GM19463 (cell line): ENCODE measurements at regions not wholly inside any gene's neighbourhood (a gene's known extent, or its start where the extent isn't known, plus 50 kb on each side); places are given as distances from the start of the nearest gene placed in this dataset.
"Not testable (repeated sequence)": the region's sequence is repeated elsewhere in the genome, so short reads cannot be mapped to it uniquely, and the experiment has no call there.

Source experiments
- ATAC-seq: cut with Tn5 transposase; IDR thresholded peaks from one replicate; pipeline ENCODE4 v1.9.1; 2021; ENCODE audit warnings: mild to moderate bottlenecking, moderate library complexity; ENCODE audit not compliant: unreplicated experiment

GRCh38 chr1:14371771-14372497 lies 226.6 kb upstream of the KAZN start:
- no peak for ATAC-seq

DNA sequence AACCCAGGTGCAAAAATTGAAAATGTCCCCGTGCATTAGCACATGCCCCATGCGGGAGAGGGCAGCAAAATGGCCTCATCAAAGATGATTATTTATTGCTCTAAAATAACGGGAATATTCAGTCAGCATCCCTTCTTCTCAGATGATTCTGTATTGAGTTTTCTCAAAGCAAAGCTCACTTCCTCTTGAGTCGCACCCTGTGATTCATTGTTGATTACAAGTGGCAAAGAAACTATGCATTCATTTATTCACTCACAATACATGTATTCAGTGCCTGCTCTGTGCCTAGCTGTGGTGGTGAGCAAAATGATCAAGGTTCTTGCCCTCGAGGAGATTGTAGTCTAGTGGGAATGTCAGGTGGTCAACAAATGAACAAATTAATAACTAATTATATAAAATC lies 226.0 kb upstream of the KAZN start:
- ATAC-seq: no peak

DNA sequence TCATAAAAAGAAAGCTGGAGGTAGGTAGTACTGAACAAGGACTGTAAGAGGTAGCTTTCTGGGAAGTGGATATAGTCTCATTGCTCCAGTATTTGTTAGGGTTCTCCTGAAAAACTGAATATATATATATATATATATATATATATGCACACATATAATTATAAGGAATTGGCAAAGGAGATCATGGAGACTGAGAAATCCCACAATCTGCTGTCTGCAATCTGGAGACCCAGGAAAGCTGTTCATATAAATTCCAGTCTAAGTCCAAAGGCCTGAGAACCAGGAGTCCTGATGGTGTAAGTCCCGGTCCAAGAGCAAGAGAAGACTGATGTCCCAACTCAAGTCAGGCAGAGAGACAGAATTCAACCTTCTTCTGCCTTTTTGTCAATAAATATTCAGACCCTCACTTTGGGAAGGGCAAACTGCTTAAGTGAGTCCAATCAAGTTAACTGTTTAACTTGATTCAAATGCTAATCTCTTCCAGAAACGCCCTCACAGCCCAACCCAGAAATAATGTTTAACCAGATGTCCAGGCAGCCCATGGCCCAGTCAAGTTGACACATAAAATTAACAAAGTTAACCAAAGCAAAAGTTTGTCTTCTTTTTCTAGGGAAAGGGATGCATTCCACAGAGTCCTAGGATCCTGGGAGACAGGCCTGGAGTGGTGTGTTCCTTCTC lies 225.3 kb upstream of the KAZN start:
- no peak for ATAC-seq

DNA sequence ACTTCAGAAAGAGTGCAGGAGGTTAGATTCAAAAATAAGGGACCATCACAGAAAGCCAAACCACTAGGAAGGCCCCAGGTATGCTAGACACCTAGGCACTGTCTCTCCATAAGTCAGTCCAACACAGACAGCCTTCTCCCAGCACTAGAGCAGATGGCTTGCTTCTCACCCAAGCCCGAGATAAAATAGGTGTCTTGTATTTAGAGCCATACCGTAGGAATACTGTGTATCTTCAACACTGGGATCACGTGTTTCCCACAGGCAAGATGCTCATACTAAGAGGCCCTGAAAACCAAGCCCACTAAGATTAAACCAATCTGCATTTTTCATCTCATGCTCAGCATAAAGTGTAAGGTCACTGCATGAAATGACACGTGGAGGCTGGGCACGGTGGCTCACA lies 223.3 kb upstream of the KAZN start:
- no peak for ATAC-seq

DNA sequence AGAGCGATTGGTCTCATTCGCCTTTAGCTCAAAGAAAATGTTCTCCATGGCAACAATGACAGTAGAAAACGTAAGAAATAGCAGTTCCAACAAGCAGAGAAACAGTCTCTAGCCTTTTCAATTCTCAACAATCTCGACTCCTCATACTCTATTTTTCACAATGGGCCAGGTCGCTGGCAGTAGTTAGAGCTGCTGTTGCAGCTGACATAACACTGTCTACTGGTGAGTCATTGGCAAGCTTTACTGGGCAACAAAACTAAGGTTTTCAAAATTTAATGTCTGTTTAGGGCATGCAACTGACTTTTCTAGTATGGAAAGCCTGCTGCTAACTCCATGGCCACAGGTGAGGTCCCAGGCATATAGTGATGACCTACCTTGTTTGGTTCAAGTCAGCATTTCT lies 221.1 kb upstream of the KAZN start:
- ATAC-seq: no peak

DNA sequence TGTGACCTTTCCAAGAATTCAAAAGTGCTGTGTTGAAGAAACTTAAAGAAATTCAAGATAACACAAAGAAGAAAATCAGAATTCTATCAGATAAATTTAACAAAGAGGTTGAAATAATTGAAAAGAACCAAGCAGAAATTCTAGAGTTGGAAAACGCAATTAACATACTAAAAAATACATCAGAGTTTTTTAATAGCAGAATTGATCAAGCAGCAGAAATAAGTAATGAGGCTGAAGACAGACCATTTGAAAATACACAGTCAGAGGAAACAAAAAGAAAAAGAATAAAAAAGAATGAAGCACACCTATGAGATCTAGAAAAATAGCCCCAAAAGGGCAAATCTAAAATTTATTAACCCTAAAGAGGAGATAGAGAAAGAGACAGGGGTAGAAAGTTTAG lies 218.1 kb upstream of the KAZN start:
- no peak for ATAC-seq

GRCh38 chr1:14390816-14391215 lies 207.7 kb upstream of the KAZN start:
- no peak for ATAC-seq

GRCh38 chr1:14392161-14392858 lies 206.2 kb upstream of the KAZN start:
- ATAC-seq: no peak

GRCh38 chr1:14392859-14393365 lies 205.6 kb upstream of the KAZN start:
- no peak for ATAC-seq

DNA sequence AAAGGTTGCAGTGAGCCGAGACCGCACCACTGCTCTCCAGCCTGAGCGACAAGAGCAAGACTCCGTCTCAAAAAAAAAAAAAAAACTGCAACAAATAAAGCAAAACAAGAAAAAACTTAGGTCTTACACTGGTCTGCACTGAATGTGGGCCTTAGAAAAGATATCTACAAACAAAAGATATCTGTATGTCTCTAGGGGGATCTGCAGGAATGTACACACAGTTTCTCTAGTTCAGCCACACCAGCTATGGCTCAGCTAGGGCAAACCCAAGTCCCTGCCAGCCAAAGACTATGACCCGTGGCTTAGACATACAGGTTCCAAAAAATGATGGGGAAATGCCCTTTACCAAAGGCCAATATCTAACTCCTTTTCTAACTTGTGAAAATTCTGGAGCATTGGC lies 202.4 kb upstream of the KAZN start:
- ATAC-seq: no peak

GRCh38 chr1:14403961-14404645 lies 194.4 kb upstream of the KAZN start:
- no peak for ATAC-seq

DNA sequence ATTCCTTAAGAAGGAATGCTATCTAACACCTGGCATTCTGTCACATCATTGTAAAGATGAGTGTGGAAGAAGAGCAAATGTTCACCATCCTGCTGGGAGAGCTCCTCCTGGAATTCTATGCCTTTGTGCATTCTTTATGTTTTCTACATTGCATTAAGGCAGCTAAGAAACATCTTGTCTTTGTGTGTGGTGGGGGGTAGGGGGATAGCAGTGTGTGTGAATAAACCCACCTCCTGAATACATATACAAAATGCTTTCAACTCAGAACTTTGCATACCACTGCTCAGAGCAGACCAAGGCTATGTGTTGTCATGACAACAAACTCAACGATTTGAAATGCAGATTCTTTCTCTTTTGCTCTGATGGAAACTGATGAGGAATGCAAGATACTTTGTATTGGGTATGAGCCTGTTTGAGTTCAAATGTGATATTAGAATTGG lies 193.6 kb upstream of the KAZN start:
- ATAC-seq: no peak

GRCh38 chr1:14412235-14412634 lies 186.2 kb upstream of the KAZN start:
- ATAC-seq: no peak

DNA sequence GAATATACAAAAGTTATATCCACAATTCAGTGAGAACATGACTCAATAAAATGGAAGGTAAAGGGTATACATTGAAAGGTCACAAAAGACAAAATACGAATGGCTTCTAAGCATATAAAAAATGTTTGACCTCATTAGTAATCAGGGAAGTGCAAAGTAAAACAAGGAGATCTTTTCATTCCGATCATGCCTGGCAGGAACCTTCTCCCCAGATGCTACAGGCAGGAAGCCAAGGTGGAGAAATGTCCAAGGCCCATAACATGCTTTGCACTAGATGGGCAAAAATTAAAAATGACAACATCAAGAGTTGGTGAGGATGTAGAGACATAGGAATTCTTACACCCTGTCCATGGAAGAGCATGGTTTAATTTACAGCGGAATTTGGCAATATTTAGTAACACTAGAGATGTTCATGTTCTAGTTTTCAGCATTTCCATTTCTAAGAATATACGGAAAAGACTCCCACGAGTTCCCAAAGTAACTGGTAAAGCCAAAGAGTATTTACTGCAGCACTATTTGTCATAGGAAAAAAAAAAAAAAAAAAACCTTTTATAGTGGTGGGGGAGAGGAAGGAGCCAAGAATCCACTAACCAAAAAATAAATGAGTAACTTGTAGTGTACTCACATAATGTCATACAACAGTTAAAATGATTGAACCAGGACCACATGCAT lies 184.5 kb upstream of the KAZN start:
- ATAC-seq: no peak

- no peak for ATAC-seq
These were observed 183.1 kb upstream of the KAZN start for GRCh38 chr1:14415396-14415795.

- ATAC-seq: not testable (repeated sequence)
These were observed 178.7 kb upstream of the KAZN start for GRCh38 chr1:14419778-14420218.

DNA sequence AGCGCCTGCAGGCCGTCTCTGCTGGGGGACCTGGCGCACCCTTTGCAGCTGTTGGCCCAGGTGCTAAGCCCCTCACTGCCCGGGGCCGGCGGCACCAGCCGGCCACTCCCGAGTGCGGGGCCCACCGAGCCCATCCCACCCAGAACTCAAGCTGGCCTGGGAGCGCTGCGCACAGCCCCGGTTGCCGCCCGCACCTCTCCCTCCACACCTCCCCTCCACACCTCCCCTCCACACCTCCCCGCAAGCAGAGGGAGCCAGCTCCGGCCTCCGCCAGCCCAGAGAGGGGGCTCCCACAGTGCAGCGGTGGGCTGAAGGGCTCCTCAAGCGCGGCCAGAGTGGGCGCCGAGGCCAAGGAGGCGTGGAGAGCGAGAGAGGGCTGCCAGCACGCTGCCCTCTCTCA lies 177.8 kb upstream of the KAZN start:
- ATAC-seq: no peak

DNA sequence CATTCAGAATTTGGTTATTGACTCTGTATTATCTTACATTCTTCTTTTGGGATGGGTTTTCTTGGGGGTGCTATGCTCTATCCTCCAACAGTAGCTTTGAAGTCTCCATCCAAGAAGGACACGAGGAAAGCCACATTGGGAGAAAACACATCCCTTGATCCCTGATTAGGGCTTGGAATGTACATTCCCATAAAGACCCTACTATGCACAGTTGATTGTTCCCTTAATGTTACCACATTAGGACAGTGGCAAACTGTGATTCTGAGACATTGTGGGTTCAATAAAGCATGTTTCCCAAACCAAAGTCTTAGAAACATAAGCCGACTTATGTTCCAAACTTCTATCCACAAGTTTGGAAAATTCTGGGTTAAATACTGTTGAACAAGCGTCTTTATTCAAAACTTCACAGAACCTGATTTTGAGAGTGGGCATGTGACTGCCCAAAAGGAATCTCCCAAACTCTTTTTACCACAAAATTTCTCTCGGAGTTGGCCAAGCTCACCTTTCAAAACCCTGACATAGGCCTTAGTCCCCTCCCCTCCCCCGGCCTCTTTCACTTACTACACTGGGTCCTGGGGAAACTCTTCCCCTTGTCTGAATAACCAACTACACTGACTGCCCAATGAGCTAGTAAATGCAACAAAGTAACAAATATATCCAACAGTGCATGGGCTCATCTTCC lies 177.0 kb upstream of the KAZN start:
- no peak for ATAC-seq

DNA sequence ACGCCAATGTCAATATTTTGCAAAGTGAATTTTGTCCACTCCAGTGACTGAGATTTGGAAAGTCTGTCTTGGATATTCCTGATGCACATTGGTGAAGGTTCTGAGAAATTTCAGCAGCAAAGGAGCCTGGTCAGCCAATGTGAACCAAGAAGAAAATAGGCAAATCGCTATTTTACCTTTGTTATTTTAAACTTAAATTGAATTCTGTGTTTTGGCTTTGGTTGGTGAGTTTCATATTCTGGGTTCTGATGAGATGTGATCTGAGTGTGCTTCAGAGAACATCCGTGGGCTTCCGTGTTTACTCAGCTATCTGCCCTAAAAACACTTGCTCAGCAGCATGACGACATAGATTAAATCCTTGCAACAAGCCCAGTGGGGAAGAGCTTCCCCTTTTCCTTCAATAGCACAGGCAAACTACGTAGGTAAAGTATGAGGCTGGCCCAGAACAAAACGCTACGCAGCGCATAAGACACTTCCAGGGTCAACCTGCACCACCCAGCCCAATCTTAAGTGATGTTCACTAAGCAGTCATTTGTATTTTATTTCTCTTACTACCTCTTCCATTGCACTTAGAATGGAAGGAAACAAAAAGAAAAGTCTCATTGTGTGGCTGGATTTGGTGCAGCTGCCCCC lies 176.4 kb upstream of the KAZN start:
- ATAC-seq: no peak
